Neural cell (in vitro differentiated cells): ENCODE measurements at regions not wholly inside any gene's neighbourhood (a gene's known extent, or its start where the extent isn't known, plus 50 kb on each side); places are given as distances from the start of the nearest gene placed in this dataset.

Experiments used
- H2AFZ ChIP-seq: fragments of 200-600, 300-800 bp; sonication (generic), shearing (Covaris generic); 2 replicates; pipeline ENCODE4 v1.6.0; 2014; ENCODE audit warnings: low read depth, mild to moderate bottlenecking, antibody characterized with exemption, low read length, moderate library complexity
- H3F3A ChIP-seq: fragments of 200-600 bp; shearing (Covaris generic); 2 replicates; pipeline ENCODE4 v1.6.1; 2016; ENCODE audit warnings: mild to moderate bottlenecking, moderate library complexity, mixed read lengths, antibody characterized with exemption, low read length; ENCODE audit not compliant: insufficient read depth, poor library complexity, severe bottlenecking
- H3K27ac ChIP-seq: fragments of 200-600, 300-800 bp; sonication (generic), shearing (Covaris generic); 2 replicates; pipeline ENCODE4 v1.5.1; 2014; ENCODE audit warnings: mild to moderate bottlenecking, low read length, moderate library complexity
- H3K27me3 ChIP-seq: fragments of 300-800, 200-600 bp; sonication (generic), shearing (Covaris generic); 2 replicates; pipeline ENCODE4 v1.6.0; 2014; ENCODE audit warnings: mild to moderate bottlenecking, low read depth, low read length, moderate library complexity; ENCODE audit not compliant: insufficient read depth
- H3K36me3 ChIP-seq: fragments of 300-800, 200-600 bp; sonication (generic), shearing (Covaris generic); 2 replicates; pipeline ENCODE4 v1.5.1; 2014; ENCODE audit warnings: mild to moderate bottlenecking, antibody characterized with exemption, low read length, moderate library complexity; ENCODE audit not compliant: insufficient read depth
- H3K4me2 ChIP-seq: fragments of 300-800, 200-600 bp; sonication (generic), shearing (Covaris generic); 2 replicates; pipeline ENCODE4 v1.6.0; 2014; ENCODE audit warnings: mild to moderate bottlenecking, low read length
- H3K4me3 ChIP-seq: fragments of 300-800, 200-600 bp; sonication (generic), shearing (Covaris generic); 2 replicates; pipeline ENCODE4 v1.5.1; 2014; ENCODE audit warnings: mild to moderate bottlenecking, low read length, moderate library complexity
- H3K79me2 ChIP-seq: fragments of 200-600 bp; shearing (Covaris generic); replicated peaks from 2 replicates; pipeline ENCODE4 v1.6.0; 2014; ENCODE audit warnings: mild to moderate bottlenecking, low read length, moderate library complexity; ENCODE audit not compliant: insufficient read depth
- H3K9ac ChIP-seq: fragments of 300-800, 200-600 bp; sonication (generic), shearing (Covaris generic); 2 replicates; pipeline ENCODE4 v1.6.1; 2016; ENCODE audit warnings: mild to moderate bottlenecking, low read length, mixed read lengths
- H3K9me2 ChIP-seq: fragments of 200-600 bp; shearing (Covaris generic); 2 replicates; pipeline ENCODE4 v1.6.1; 2016; ENCODE audit warnings: mild to moderate bottlenecking, low read length, mixed read lengths; ENCODE audit not compliant: insufficient read depth
- H3K9me3 ChIP-seq: fragments of 200-600, 300-800 bp; sonication (generic), shearing (Covaris generic); 2 replicates; pipeline ENCODE4 v1.6.1; 2016; ENCODE audit warnings: mild to moderate bottlenecking, mixed run types, low read length, moderate library complexity, mixed read lengths
- H4K20me1 ChIP-seq: fragments of 200-600 bp; shearing (Covaris generic); 2 replicates; pipeline ENCODE4 v1.6.1; 2016; ENCODE audit warnings: mild to moderate bottlenecking, mixed run types; ENCODE audit not compliant: insufficient read depth
- CTCF ChIP-seq: fragments of 450-650 bp; IDR thresholded peaks from 2 replicates; pipeline ENCODE4 v1.5.1; 2014; ENCODE audit warnings: antibody characterized with exemption, mild to moderate bottlenecking, moderate library complexity; ENCODE audit not compliant: poor library complexity, severe bottlenecking
- EP300 ChIP-seq: fragments of 450-650 bp; conservative IDR thresholded peaks from 2 replicates; pipeline ENCODE4 v1.6.1; 2014; ENCODE audit warnings: antibody characterized with exemption, mild to moderate bottlenecking, moderate library complexity; ENCODE audit not compliant: poor library complexity, severe bottlenecking
- EZH2 ChIP-seq: fragments of 200-600, 300-800 bp; shearing (Covaris generic), sonication (generic); IDR thresholded peaks from 2 replicates; pipeline ENCODE4 v1.6.1; 2014; ENCODE audit warnings: antibody characterized with exemption, low read length, borderline replicate concordance, mild to moderate bottlenecking; ENCODE audit not compliant: insufficient read depth, poor library complexity, severe bottlenecking
- MXI1 ChIP-seq: fragments of 450-650 bp; conservative IDR thresholded peaks from 2 replicates; pipeline ENCODE4 v1.6.1; 2014; ENCODE audit warnings: antibody characterized with exemption, mild to moderate bottlenecking; ENCODE audit not compliant: poor library complexity, severe bottlenecking
- POLR2AphosphoS5 ChIP-seq: IDR thresholded peaks from 2 replicates; pipeline ENCODE4 v1.6.1; 2012
- RAD21 ChIP-seq: fragments of 450-650 bp; conservative IDR thresholded peaks from 2 replicates; pipeline ENCODE4 v1.6.1; 2014; ENCODE audit warnings: antibody characterized with exemption, mild to moderate bottlenecking, moderate library complexity
- REST ChIP-seq: IDR thresholded peaks from 2 replicates; pipeline ENCODE4 v1.6.1; 2012; ENCODE audit warnings: borderline replicate concordance
- SMC3 ChIP-seq: fragments of 450-650 bp; conservative IDR thresholded peaks from 2 replicates; pipeline ENCODE4 v1.6.1; 2014; ENCODE audit warnings: antibody characterized with exemption, mild to moderate bottlenecking, moderate library complexity; ENCODE audit not compliant: poor library complexity
- TAF1 ChIP-seq: IDR thresholded peaks from 2 replicates; pipeline ENCODE4 v1.6.1; 2012; ENCODE audit warnings: low read depth

- Histone ChIP-seq H4K20me1 (no peaks in the 10 kb centered on the region), H3K4me2 (no peak overlapping the region), H3K79me2 (no peaks in the 10 kb centered on the region), H3K27me3 (no peaks in the 10 kb centered on the region), H3K9ac (no peak overlapping the region), H3K9me3 (no peaks in the 10 kb centered on the region), H3K4me3 (no peak overlapping the region), H2AFZ (no peak overlapping the region), H3F3A (no peaks in the 10 kb centered on the region), H3K9me2 (no peaks in the 10 kb centered on the region), H3K27ac (no peak overlapping the region), H3K36me3 (no peaks in the 10 kb centered on the region)
- TF ChIP-seq EZH2 (no peak), RAD21 (no peak), EP300 (no peak), MXI1 (no peak), POLR2AphosphoS5 (no peak), CTCF (no peak), TAF1 (no peak), SMC3 (no peak), REST (no peak)
Measured at GRCh38 chr3:188095431-188095830, 58.5 kb upstream of the LPP start.

GRCh38 chr3:188097791-188098190, 56.2 kb upstream of the LPP start:
- Histone ChIP-seq H3K79me2 (no peaks in the 10 kb centered on the region), H4K20me1 (no peaks in the 10 kb centered on the region), H3K9me2 (no peaks in the 10 kb centered on the region), H3K36me3 (no peaks in the 10 kb centered on the region), H3K9me3 (no peaks in the 10 kb centered on the region), H3K27me3 (no peaks in the 10 kb centered on the region), H3F3A (no peaks in the 10 kb centered on the region), H3K27ac (no peak overlapping the region), H3K9ac (no peak overlapping the region), H3K4me3 (no peak overlapping the region), H2AFZ (no peak overlapping the region), H3K4me2 (no peak overlapping the region)
- TF ChIP-seq EZH2 (no peak), TAF1 (no peak), REST (no peak), POLR2AphosphoS5 (no peak), MXI1 (no peak), CTCF (no peak), EP300 (no peak), RAD21 (no peak), SMC3 (no peak)
